H9 (cell line): ENCODE measurements at regions not wholly inside any gene's neighbourhood (a gene's known extent, or its start where the extent isn't known, plus 50 kb on each side); places are given as distances from the start of the nearest gene placed in this dataset.

Experiments used
- DNase-seq: peaks from one replicate; pipeline ENCODE4 v3.0.0-alpha.2; 2017
- H2AFZ ChIP-seq: one replicate; pipeline ENCODE4 v1.6.1; 2013; ENCODE audit warnings: mild to moderate bottlenecking, low read length, control low read depth, moderate library complexity
- H2AK5ac ChIP-seq: 2 replicates; pipeline ENCODE4 v1.6.1; 2013; ENCODE audit warnings: low read length, control low read depth, mixed read lengths; ENCODE audit not compliant: insufficient read length
- H2BK120ac ChIP-seq: one replicate; pipeline ENCODE4 v1.6.1; 2013; ENCODE audit warnings: low read depth, mild to moderate bottlenecking, low read length, control low read depth, inconsistent platforms; ENCODE audit not compliant: poor library complexity, severe bottlenecking
- H2BK12ac ChIP-seq: 2 replicates; pipeline ENCODE4 v1.6.1; 2013; ENCODE audit warnings: low read length, control low read depth, mixed read lengths, low read depth; ENCODE audit not compliant: insufficient read length
- H2BK15ac ChIP-seq: 2 replicates; pipeline ENCODE4 v1.6.1; 2013; ENCODE audit warnings: low read depth, low read length, control low read depth
- H2BK20ac ChIP-seq: one replicate; pipeline ENCODE4 v1.6.1; 2013; ENCODE audit warnings: low read depth, mild to moderate bottlenecking, low read length, control low read depth, inconsistent platforms; ENCODE audit not compliant: poor library complexity, severe bottlenecking
- H2BK5ac ChIP-seq: 2 replicates; pipeline ENCODE4 v1.6.1; 2013; ENCODE audit warnings: low read length, control low read depth, mixed read lengths; ENCODE audit not compliant: insufficient read length
- H3K14ac ChIP-seq: 2 replicates; pipeline ENCODE4 v1.6.1; 2013; ENCODE audit warnings: low read length, control low read depth; ENCODE audit not compliant: insufficient read depth
- H3K18ac ChIP-seq: 2 replicates; pipeline ENCODE4 v1.6.1; 2013; ENCODE audit warnings: low read depth, mild to moderate bottlenecking, mixed read lengths, low read length, control low read depth; ENCODE audit not compliant: insufficient read length
- H3K23ac ChIP-seq: 2 replicates; pipeline ENCODE4 v1.6.1; 2013; ENCODE audit warnings: low read length, control low read depth, mixed read lengths, low read depth; ENCODE audit not compliant: insufficient read length
- H3K23me2 ChIP-seq: 2 replicates; pipeline ENCODE4 v1.6.1; 2013; ENCODE audit warnings: low read depth, mild to moderate bottlenecking, mixed read lengths, low read length, control low read depth; ENCODE audit not compliant: insufficient read length, poor library complexity, severe bottlenecking
- H3K27ac ChIP-seq: 2 replicates; pipeline ENCODE4 v1.5.1; 2013; ENCODE audit warnings: low read length, control low read depth, mixed read lengths, low read depth; ENCODE audit not compliant: insufficient read length
- H3K27me3 ChIP-seq: 2 replicates; pipeline ENCODE4 v1.6.1; 2013; ENCODE audit warnings: low read length, control low read depth, inconsistent platforms; ENCODE audit not compliant: insufficient read depth
- H3K4ac ChIP-seq: 2 replicates; pipeline ENCODE4 v1.6.1; 2013; ENCODE audit warnings: low read depth, mild to moderate bottlenecking, control low read depth, inconsistent platforms, low read length, moderate library complexity
- H3K4me1 ChIP-seq: 2 replicates; pipeline ENCODE4 v1.6.1; 2013; ENCODE audit warnings: low read length, control low read depth, inconsistent platforms; ENCODE audit not compliant: insufficient read depth
- H3K4me2 ChIP-seq: 2 replicates; pipeline ENCODE4 v1.6.1; 2013; ENCODE audit warnings: low read length, control low read depth, mixed read lengths; ENCODE audit not compliant: insufficient read length, insufficient read depth
- H3K56ac ChIP-seq: 2 replicates; pipeline ENCODE4 v1.6.1; 2013; ENCODE audit warnings: low read depth, mild to moderate bottlenecking, mixed read lengths, low read length, control low read depth; ENCODE audit not compliant: insufficient read length
- H3K79me1 ChIP-seq: 2 replicates; pipeline ENCODE4 v1.6.1; 2013; ENCODE audit warnings: low read depth, mild to moderate bottlenecking, moderate library complexity, low read length, control low read depth, inconsistent platforms; ENCODE audit not compliant: insufficient read depth, poor library complexity, severe bottlenecking
- H3K79me2 ChIP-seq: 2 replicates; pipeline ENCODE4 v1.6.1; 2013; ENCODE audit warnings: low read length, control low read depth, inconsistent platforms; ENCODE audit not compliant: insufficient read depth
- H3K9ac ChIP-seq: 2 replicates; pipeline ENCODE4 v1.6.1; 2013; ENCODE audit warnings: low read length, control low read depth, mixed read lengths; ENCODE audit not compliant: insufficient read length; ENCODE audit errors: extremely low read depth
- H3K9me3 ChIP-seq: one replicate; pipeline ENCODE4 v1.6.1; 2013; ENCODE audit warnings: low read depth, low read length, inconsistent platforms; ENCODE audit not compliant: control insufficient read depth
- H3T11ph ChIP-seq: one replicate; pipeline ENCODE4 v1.6.1; 2013; ENCODE audit warnings: mild to moderate bottlenecking, low read length, control low read depth, inconsistent platforms
- H4K20me1 ChIP-seq: one replicate; pipeline ENCODE4 v1.6.1; 2013; ENCODE audit not compliant: control insufficient read depth, insufficient read length, insufficient read depth
- H4K5ac ChIP-seq: 2 replicates; pipeline ENCODE4 v1.6.1; 2013; ENCODE audit warnings: low read depth, mild to moderate bottlenecking, mixed read lengths, low read length, control low read depth; ENCODE audit not compliant: insufficient read length
- H4K8ac ChIP-seq: replicated peaks from 2 replicates; pipeline ENCODE4 v1.6.1; 2013; ENCODE audit warnings: low read length, control low read depth, mixed read lengths, low read depth; ENCODE audit not compliant: insufficient read length
- H4K91ac ChIP-seq: 2 replicates; pipeline ENCODE4 v1.6.1; 2013; ENCODE audit warnings: low read depth, mild to moderate bottlenecking, moderate library complexity, mixed read lengths, low read length, control low read depth; ENCODE audit not compliant: insufficient read length
- H3K27ac Mint-ChIP-seq, 3 experiments: 2 replicates in 2 of 3; 3 replicates in 1 of 3; pipeline ENCODE4 v1.8.0; 2020 to 2021; ENCODE audit warnings: mixed read lengths in 3 of 3, mild to moderate bottlenecking in 1 of 3, moderate library complexity in 1 of 3
- H3K27me3 Mint-ChIP-seq: 2 replicates; pipeline ENCODE4 v1.8.0; 2021; ENCODE audit warnings: low read depth, mild to moderate bottlenecking, moderate library complexity, mixed read lengths
- H3K36me3 Mint-ChIP-seq, 3 experiments: 2 replicates in 2 of 3; 3 replicates in 1 of 3; pipeline ENCODE4 v1.8.0; 2020 to 2021; ENCODE audit warnings: low read depth in 3 of 3, mixed read lengths in 3 of 3; ENCODE audit not compliant: insufficient read depth in 1 of 3
- H3K4me1 Mint-ChIP-seq, 2 experiments: 2 replicates each; pipeline ENCODE4 v1.8.0; 2020; ENCODE audit warnings: mixed read lengths in 2 of 2
- H3K4me3 Mint-ChIP-seq, 2 experiments: 2 replicates in 1 of 2; 3 replicates in 1 of 2; pipeline ENCODE4 v1.8.0; 2020 to 2021; ENCODE audit warnings: mild to moderate bottlenecking in 2 of 2, mixed read lengths in 2 of 2, moderate library complexity in 1 of 2
- H3K9me3 Mint-ChIP-seq, 2 experiments: 2 replicates in 1 of 2; 3 replicates in 1 of 2; pipeline ENCODE4 v1.8.0; 2020; ENCODE audit warnings: mild to moderate bottlenecking in 2 of 2, mixed read lengths in 2 of 2, moderate library complexity in 1 of 2
- WGBS: extraction: QIAGEN DNeasy Blood & Tissue Kit; methylation state at CpG from one replicate; pipeline ENCODE4 v1.1.7; 2013; ENCODE audit warnings: missing lambda C conversion rate, low lambda C conversion rate, mixed read lengths; ENCODE audit not compliant: insufficient read length; ENCODE audit errors: extremely low coverage; 5-methylcytosine and 5-hydroxymethylcytosine counted together
- TF ChIP-seq, protein P1 (sequence below): fragments of 200-600 bp; sonication (generic); conservative IDR thresholded peaks from 3 replicates; pipeline ENCODE4 v1.8.0; 2021; ENCODE audit warnings: antibody characterized with exemption, mild to moderate bottlenecking

- Mint-ChIP-seq H3K4me1 (peaks cover 30 to 35% of the 10 kb centered on the region in 2 experiments), H3K4me3 (no peak overlapping the region), H3K27ac (no peak overlapping the region; a peak in 2 of 7 replicates), H3K36me3 (0 out of 7 replicates have a peak, but pooled peaks cover 0 to 3% (median 0%) of the 10 kb centered on the region in 3 experiments), H3K9me3 (peaks cover 0 to 4% of the 10 kb centered on the region in 2 experiments; a peak in 2 of 5 replicates), H3K27me3 (peaks cover 13% of the 10 kb centered on the region)
- Histone ChIP-seq H4K91ac (no peak overlapping the region), H2BK20ac (no peak overlapping the region), H3K56ac (no peak overlapping the region), H4K20me1 (no peaks in the 10 kb centered on the region), H2AFZ (no peak overlapping the region), H2BK15ac (no peak overlapping the region), H3K79me1 (no peaks in the 10 kb centered on the region), H3K14ac (no peak overlapping the region), H2AK5ac (no peak overlapping the region), H2BK12ac (no peak overlapping the region), H2BK120ac (no peak overlapping the region), H3K27ac (no peak overlapping the region), H4K8ac (no peak overlapping the region), H3K79me2 (no peaks in the 10 kb centered on the region), H3K23ac (no peak overlapping the region), H3K9me3 (no peaks in the 10 kb centered on the region), H3K27me3 (no peaks in the 10 kb centered on the region), H2BK5ac (no peak overlapping the region), H3K18ac (no peak overlapping the region), H3T11ph (no peak overlapping the region), H3K4ac (no peak overlapping the region), H3K4me1 (peaks cover 8% of the 10 kb centered on the region; the same call in 1 of the 2 replicates), H4K5ac (no peak overlapping the region), H3K23me2 (no peaks in the 10 kb centered on the region), H3K9ac (no peak overlapping the region), H3K4me2 (no peak overlapping the region)
- no CpG with 5 or more reads among the region's 8 CpGs for WGBS
- TF ChIP-seq, protein P1, sequence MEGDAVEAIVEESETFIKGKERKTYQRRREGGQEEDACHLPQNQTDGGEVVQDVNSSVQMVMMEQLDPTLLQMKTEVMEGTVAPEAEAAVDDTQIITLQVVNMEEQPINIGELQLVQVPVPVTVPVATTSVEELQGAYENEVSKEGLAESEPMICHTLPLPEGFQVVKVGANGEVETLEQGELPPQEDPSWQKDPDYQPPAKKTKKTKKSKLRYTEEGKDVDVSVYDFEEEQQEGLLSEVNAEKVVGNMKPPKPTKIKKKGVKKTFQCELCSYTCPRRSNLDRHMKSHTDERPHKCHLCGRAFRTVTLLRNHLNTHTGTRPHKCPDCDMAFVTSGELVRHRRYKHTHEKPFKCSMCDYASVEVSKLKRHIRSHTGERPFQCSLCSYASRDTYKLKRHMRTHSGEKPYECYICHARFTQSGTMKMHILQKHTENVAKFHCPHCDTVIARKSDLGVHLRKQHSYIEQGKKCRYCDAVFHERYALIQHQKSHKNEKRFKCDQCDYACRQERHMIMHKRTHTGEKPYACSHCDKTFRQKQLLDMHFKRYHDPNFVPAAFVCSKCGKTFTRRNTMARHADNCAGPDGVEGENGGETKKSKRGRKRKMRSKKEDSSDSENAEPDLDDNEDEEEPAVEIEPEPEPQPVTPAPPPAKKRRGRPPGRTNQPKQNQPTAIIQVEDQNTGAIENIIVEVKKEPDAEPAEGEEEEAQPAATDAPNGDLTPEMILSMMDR = no peak
- no peak for DNase-seq
Observed at GRCh38 chr15:98397419-98397818, 250.9 kb upstream of the IGF1R start.
